ENCODE measurements at regions not wholly inside any gene's neighbourhood (a gene's known extent, or its start where the extent isn't known, plus 50 kb on each side); places are given as distances from the start of the nearest gene placed in this dataset.

- no peak for TF ChIP-seq POLR2A (IDR thresholded peaks at IDR 0.05; ENCODE audit: low read depth, low read length)
- TF ChIP-seq POLR2AphosphoS5 (IDR thresholded peaks at IDR 0.05; ENCODE audit: low read depth, low read length), result no peak
- no peak for TF ChIP-seq SPI1 (IDR thresholded peaks at IDR 0.05; ENCODE audit: low read depth, low read length)
- TF ChIP-seq TAF1 (IDR thresholded peaks at IDR 0.05; ENCODE audit: low read depth, low read length), result no peak
- TF ChIP-seq PAX5 (IDR thresholded peaks at IDR 0.05; ENCODE audit: insufficient read depth, low read length, severe bottlenecking), result no peak
These were observed 864.8 kb downstream of the EPHA4 start for GRCh38 chr2:220707261-220707660.
